Glutamatergic neuron (in vitro differentiated cells): ENCODE measurements at regions not wholly inside any gene's neighbourhood (a gene's known extent, or its start where the extent isn't known, plus 50 kb on each side); places are given as distances from the start of the nearest gene placed in this dataset.
"Not testable (repeated sequence)": the region's sequence is repeated elsewhere in the genome, so short reads cannot be mapped to it uniquely, and the experiment has no call there.

Experiments used
- DNase-seq: peaks from one replicate; pipeline ENCODE4 v3.0.0; 2022
- H3K27ac Mint-ChIP-seq: one replicate; pipeline ENCODE4 v1.8.0; 2020; ENCODE audit warnings: mild to moderate bottlenecking, mixed read lengths, inconsistent platforms; ENCODE audit not compliant: unreplicated experiment
- H3K27me3 Mint-ChIP-seq: one replicate; pipeline ENCODE4 v1.8.0; 2020; ENCODE audit warnings: mild to moderate bottlenecking, moderate library complexity, mixed read lengths, inconsistent platforms; ENCODE audit not compliant: unreplicated experiment
- H3K36me3 Mint-ChIP-seq: one replicate; pipeline ENCODE4 v1.8.0; 2020; ENCODE audit warnings: mild to moderate bottlenecking, mixed read lengths, inconsistent platforms; ENCODE audit not compliant: unreplicated experiment
- H3K4me1 Mint-ChIP-seq: one replicate; pipeline ENCODE4 v1.8.0; 2020; ENCODE audit warnings: mild to moderate bottlenecking, low read depth, mixed read lengths, inconsistent platforms; ENCODE audit not compliant: unreplicated experiment
- H3K4me3 Mint-ChIP-seq: one replicate; pipeline ENCODE4 v1.8.0; 2020; ENCODE audit warnings: mild to moderate bottlenecking, mixed read lengths, inconsistent platforms; ENCODE audit not compliant: unreplicated experiment
- H3K9me3 Mint-ChIP-seq: one replicate; pipeline ENCODE4 v1.8.0; 2020; ENCODE audit warnings: mild to moderate bottlenecking, moderate library complexity, mixed read lengths, inconsistent platforms; ENCODE audit not compliant: unreplicated experiment
- TF ChIP-seq, protein P1 (sequence below): fragments of 200-600 bp; sonication (generic); IDR thresholded peaks from one replicate; pipeline ENCODE4 v1.5.0; 2021; ENCODE audit not compliant: partially characterized antibody, unreplicated experiment

DNA sequence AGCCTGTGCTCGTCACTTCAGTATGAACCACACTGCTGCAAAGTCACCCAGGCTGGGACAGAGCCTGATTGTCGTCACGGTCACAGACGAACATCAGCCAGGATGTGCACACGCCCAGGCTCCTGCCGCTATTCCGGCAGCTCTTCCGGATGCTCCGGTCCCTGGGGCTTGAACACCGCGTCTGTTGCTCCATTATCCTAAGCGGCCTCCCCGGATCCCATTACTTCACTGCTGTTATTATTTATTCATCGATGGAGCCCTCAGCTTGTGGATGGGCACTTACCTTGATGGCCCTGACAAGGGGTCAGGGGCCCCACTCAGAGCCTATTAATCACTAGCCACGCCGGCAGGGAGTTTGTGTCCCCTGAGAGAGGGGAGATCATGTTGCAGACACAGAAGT lies 120.8 kb upstream of the PCBD1 start:
- Mint-ChIP-seq H3K27me3 (peaks cover 11% of the 10 kb centered on the region), H3K36me3 (no peaks in the 10 kb centered on the region), H3K27ac (peak overlapping the region; percentile 62), H3K4me3 (no peak overlapping the region), H3K9me3 (peaks cover 1% of the 10 kb centered on the region), H3K4me1 (peaks cover 10% of the 10 kb centered on the region)
- DNase-seq = peak; percentile 71
- TF ChIP-seq, protein P1, sequence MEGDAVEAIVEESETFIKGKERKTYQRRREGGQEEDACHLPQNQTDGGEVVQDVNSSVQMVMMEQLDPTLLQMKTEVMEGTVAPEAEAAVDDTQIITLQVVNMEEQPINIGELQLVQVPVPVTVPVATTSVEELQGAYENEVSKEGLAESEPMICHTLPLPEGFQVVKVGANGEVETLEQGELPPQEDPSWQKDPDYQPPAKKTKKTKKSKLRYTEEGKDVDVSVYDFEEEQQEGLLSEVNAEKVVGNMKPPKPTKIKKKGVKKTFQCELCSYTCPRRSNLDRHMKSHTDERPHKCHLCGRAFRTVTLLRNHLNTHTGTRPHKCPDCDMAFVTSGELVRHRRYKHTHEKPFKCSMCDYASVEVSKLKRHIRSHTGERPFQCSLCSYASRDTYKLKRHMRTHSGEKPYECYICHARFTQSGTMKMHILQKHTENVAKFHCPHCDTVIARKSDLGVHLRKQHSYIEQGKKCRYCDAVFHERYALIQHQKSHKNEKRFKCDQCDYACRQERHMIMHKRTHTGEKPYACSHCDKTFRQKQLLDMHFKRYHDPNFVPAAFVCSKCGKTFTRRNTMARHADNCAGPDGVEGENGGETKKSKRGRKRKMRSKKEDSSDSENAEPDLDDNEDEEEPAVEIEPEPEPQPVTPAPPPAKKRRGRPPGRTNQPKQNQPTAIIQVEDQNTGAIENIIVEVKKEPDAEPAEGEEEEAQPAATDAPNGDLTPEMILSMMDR = no peak

DNA sequence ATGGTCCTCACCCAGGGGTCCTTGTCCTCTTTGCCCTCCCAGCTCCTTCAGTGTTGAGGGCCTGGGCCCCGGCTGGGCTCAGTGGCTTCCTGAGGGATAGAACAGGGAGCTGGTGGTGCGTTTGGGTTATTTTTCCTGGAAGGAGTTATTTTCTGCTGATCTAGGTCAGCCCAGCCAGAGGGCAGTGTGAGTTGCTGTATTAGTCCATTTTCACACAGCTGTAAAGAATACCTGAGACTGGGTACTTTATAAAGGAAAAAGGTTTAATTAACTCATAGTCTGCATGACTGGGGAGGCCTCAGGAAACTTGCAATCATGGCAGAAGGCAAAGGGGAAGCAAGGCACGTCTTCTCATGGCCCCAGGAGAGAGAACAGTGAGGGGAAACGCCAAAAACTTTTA lies 122.4 kb upstream of the PCBD1 start:
- Mint-ChIP-seq H3K9me3 (peaks cover 1% of the 10 kb centered on the region), H3K36me3 (no peaks in the 10 kb centered on the region), H3K4me1 (peaks cover 13% of the 10 kb centered on the region), H3K4me3 (no peak overlapping the region), H3K27me3 (peaks cover 9% of the 10 kb centered on the region), H3K27ac (no peak overlapping the region)
- TF ChIP-seq, protein P1 = no peak
- DNase-seq = no peak

GRCh38 chr10:71011141-71011540 lies 122.8 kb upstream of the PCBD1 start:
- Mint-ChIP-seq H3K4me3 (no peak overlapping the region), H3K36me3 (no peaks in the 10 kb centered on the region), H3K4me1 (peaks cover 13% of the 10 kb centered on the region), H3K27ac (no peak overlapping the region), H3K9me3 (peaks cover 1% of the 10 kb centered on the region), H3K27me3 (peaks cover 9% of the 10 kb centered on the region)
- no peak for DNase-seq
- TF ChIP-seq, protein P1 = no peak

DNA sequence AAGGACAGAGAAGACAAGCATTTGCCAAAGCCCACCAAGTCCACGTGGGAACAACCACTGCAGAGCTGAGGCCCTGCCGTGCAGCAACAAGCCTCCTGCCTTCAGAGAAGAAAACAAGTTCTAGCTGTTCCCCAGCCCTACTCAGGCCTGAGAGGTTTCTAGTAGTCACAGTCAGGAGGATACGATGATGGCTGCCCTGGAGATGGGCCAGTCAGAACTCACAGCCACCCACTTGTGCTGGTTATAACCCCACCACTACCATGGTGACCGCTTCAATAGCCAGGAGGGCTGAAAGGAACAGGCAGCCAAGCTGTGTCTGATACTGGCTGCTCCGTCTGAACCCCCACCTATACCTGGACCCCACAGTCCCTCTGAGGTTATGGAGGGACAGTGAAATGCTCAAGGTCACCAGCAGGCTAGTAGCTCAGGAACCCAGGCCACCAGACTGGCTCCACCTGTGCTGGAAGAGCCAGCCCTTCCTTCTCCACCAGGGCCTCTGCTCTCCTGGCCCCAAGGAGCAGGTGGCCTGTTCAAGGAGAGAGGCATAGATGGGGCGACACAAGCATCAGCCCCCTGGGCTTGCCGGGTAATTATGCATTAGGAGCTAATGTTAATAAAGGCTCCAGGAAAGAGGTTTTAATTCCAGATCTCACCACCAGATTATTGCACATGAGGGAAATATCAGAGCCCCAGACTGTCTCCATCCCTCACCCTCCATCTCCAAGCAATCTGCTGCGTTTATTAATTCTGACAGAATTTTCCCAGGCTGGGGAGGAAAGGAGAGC lies 125.8 kb upstream of the PCBD1 start:
- no peak overlapping the region for H3K4me3 Mint-ChIP-seq
- DNase-seq = no peak
- H3K9me3 Mint-ChIP-seq = peaks cover 1% of the 10 kb centered on the region
- TF ChIP-seq, protein P1 = no peak
- peaks cover 6% of the 10 kb centered on the region for H3K4me1 Mint-ChIP-seq
- H3K27ac Mint-ChIP-seq = no peak overlapping the region
- H3K27me3 Mint-ChIP-seq = peaks cover 7% of the 10 kb centered on the region
- no peaks in the 10 kb centered on the region for H3K36me3 Mint-ChIP-seq

DNA sequence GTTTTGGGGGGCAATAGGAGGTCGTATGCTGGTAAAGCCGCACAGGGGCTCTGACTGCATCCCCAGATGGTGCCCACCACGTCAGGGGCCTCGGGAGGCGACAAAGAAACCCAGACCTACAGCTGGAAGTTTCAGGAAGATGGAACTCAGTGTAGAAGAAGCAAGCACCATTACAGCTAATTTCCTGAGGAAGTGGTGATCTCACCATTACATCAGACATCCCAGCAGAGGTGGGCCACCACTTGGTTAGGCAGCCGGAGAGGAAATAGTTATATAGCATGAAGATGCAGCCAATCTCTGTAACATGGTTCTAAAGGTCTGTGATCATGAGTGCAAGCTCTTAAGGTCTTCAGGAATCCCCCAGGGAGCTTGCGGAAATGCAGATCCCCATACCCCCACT lies 127.3 kb upstream of the PCBD1 start:
- TF ChIP-seq, protein P1 = no peak
- DNase-seq = no peak
- H3K27me3 Mint-ChIP-seq = peaks cover 6% of the 10 kb centered on the region

DNA sequence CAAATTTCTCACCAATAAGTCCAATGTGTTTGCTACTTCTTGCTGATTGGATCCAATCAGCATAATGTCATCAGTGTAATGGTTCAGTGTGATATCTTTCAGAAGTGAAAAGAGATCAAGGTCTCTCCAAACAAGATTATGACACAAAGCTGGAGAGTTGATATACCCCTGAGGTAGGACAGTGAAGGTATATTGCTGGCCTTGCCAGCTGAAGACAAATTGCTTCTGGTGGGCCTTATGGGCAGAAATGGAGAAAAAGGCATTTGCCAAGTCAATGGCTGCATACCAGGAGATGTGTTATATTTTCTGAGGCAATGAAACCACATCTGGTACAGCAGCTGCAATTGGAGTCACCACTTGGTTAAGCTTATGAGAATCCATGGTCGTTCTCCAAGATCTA lies 131.7 kb upstream of the PCBD1 start:
- H3K36me3 Mint-ChIP-seq, H3K4me1 Mint-ChIP-seq, H3K27me3 Mint-ChIP-seq, H3K27ac Mint-ChIP-seq, H3K9me3 Mint-ChIP-seq, DNase-seq, H3K4me3 Mint-ChIP-seq: not testable (repeated sequence)

More for the DNA sequence above, 127.3 kb upstream of the PCBD1 start:
- no peak overlapping the region for H3K4me3 Mint-ChIP-seq
- H3K9me3 Mint-ChIP-seq = peaks cover 1% of the 10 kb centered on the region
- H3K27ac Mint-ChIP-seq = no peak overlapping the region
- no peaks in the 10 kb centered on the region for H3K36me3 Mint-ChIP-seq
- peaks cover 3% of the 10 kb centered on the region for H3K4me1 Mint-ChIP-seq
